Esophagus muscularis mucosa (tissue), 4 donors: ENCODE measurements at regions not wholly inside any gene's neighbourhood (a gene's known extent, or its start where the extent isn't known, plus 50 kb on each side); places are given as distances from the start of the nearest gene placed in this dataset.

Source experiments
- EP300 ChIP-seq: sonication (generic); formaldehyde crosslinking; IDR thresholded peaks from one replicate; pipeline ENCODE4 v1.6.1; 2017; ENCODE audit warnings: antibody characterized with exemption
- POLR2A ChIP-seq: fragments of 450-650 bp; IDR thresholded peaks from one replicate; pipeline ENCODE4 v1.6.1; 2017; ENCODE audit warnings: antibody characterized with exemption, moderate library complexity, mild to moderate bottlenecking, low read depth
- TF ChIP-seq, protein P1 (sequence below), 3 experiments: fragments of 200-600 bp in 2 of 3; fragments of 450-650 bp in 1 of 3; sonication (generic) in 2 of 3; IDR thresholded peaks; one replicate each; pipeline ENCODE4 v1.5.1; 2017 to 2019; ENCODE audit warnings: antibody characterized with exemption in 3 of 3, mild to moderate bottlenecking in 2 of 3, moderate library complexity in 1 of 3

DNA sequence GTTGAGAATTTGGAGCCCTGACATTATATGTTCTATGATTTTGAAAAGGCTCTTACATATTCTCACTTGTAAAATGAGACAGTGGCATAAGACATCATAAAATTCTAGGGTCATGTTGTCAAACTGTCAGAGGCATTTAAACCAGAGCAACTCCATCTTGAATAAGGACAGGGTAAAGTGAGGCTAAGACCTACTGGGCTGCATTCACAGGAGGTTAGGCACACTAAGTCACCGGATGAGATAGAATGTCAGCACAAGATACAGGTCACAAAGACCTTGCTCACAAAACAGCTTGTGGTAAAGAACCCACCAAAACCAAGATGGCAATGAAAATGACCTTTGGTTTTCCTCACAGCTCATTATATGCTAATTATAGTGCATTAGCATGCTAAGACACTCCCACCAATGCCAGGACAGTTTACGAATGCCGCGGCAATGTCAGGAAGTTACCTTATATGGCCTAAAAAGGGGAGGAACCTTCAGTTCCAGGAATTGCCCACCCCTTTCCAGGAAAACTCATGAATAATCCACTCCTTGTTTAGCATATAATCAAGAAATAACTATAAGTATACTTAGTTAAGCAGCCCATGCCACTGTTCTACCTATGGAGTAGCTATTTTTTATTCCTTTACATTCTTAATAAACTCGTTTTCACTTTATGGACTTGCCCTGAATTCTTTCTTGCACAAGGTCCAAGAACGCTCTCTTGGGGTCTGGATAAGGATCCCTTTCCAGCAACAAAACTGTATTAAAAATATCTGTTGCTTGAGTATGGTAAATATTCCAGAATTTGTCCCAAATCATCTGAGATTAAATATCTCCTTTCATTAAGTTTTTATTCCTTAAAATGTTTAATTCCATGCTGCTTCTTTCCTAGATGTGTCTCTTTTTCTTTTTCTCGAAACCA, 406.4 kb downstream of the METTL4 start:
- TF ChIP-seq, protein P1, sequence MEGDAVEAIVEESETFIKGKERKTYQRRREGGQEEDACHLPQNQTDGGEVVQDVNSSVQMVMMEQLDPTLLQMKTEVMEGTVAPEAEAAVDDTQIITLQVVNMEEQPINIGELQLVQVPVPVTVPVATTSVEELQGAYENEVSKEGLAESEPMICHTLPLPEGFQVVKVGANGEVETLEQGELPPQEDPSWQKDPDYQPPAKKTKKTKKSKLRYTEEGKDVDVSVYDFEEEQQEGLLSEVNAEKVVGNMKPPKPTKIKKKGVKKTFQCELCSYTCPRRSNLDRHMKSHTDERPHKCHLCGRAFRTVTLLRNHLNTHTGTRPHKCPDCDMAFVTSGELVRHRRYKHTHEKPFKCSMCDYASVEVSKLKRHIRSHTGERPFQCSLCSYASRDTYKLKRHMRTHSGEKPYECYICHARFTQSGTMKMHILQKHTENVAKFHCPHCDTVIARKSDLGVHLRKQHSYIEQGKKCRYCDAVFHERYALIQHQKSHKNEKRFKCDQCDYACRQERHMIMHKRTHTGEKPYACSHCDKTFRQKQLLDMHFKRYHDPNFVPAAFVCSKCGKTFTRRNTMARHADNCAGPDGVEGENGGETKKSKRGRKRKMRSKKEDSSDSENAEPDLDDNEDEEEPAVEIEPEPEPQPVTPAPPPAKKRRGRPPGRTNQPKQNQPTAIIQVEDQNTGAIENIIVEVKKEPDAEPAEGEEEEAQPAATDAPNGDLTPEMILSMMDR (IDR thresholded peaks at IDR 0.05) = no peak
- TF ChIP-seq EP300 (no peak), POLR2A (no peak)
